ENCODE measurements at regions not wholly inside any gene's neighbourhood (a gene's known extent, or its start where the extent isn't known, plus 50 kb on each side); places are given as distances from the start of the nearest gene placed in this dataset.
"Not testable (repeated sequence)": the region's sequence is repeated elsewhere in the genome, so short reads cannot be mapped to it uniquely, and the experiment has no call there.

DNA sequence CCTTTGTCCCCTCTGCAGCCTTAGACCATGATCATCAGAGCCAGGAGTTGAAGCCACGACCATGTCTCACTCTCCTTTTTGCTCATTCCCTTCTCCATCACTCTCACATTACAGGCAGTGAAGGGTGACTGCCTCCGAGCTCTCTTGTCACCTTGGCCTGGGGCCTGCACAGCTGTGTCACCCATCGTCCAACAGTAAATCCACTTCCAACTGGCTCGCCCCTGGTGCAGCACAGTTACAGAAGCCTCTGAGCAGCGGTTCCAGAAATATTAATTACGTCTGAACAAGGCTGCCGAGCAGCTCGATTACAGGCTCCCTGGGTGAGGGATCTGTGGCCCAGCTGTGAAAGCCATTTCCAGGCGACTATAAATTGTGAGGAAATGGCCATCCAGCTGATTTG is 528.2 kb downstream of the NR2F2 start:
- DNase-seq, result no peak

DNA sequence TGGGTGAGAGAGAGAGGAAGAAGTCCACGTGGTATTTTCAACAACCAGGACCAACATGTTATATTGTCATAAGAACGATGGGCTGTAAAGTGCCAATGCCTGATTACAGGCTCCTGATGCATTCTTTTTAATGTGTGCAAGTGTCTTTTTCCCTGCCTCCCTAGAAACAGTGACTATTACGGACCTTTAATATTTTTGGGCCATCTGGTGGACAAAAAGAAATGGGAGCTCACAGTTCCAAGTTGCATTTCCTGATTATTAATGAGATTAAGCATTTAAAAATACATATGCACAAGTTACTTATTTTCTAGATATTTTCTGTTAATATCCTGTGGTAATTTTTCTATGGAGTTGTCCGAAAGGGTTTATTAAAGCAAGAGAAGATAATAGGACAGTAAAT is 530.2 kb downstream of the NR2F2 start:
- DNase-seq, result no peak

DNA sequence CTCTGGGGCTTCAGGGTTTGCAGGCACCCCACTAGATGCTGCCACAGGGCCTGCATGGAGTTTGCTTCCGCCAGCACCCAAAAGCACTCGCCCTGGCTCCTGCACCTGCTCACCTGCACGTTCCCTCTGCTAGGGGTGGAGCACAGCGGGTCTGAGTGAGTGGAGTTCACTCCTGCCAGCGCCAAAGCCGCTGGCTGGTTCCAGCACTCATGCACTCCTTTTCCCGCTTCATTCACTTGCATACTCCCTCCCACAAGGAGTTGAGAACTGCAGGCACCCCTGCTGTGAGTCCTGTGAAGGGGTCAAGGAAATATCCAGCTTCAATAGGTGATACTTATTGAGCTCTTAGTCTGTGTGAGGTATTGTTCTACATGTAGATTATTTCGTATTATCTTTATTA is 537.5 kb downstream of the NR2F2 start:
- no peak for DNase-seq

DNA sequence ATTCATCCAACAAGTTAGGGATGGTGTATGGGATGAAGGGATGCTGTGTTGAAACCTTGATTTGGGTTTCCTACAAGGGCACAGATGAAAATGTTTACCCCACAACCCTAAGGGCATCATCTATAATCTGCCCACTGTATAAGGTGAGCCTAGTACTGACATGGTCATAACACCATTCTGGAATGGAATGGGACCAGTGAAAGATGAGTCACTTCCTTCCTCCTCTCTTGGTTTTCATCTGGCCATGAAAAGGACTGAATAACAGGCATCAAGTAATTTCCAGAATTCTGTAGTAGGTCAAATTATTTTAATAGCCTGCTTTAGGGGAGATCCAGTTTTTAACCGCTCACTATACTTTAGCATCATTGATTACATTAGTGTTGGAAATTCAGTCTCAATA is 538.6 kb downstream of the NR2F2 start:
- no peak for DNase-seq

DNA sequence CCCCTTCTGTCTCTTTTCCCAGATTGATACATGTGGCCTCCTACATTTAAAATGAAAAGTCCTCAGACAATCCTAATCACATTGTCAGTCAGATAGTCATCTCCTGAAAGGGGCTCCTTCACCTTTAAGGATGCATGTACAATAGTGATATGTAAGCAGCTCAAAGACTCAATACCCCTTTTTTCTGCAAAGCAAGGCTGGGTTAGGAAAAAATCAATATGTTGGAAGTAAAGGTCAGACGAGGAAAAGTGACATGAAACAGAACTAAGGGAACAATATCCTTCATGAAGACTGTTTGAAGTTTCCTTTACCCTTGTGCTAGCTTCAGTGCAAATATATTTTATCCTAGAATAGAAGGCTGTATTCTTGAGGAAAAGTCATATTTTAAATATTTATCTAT is 539.3 kb downstream of the NR2F2 start:
- DNase-seq, result no peak

DNA sequence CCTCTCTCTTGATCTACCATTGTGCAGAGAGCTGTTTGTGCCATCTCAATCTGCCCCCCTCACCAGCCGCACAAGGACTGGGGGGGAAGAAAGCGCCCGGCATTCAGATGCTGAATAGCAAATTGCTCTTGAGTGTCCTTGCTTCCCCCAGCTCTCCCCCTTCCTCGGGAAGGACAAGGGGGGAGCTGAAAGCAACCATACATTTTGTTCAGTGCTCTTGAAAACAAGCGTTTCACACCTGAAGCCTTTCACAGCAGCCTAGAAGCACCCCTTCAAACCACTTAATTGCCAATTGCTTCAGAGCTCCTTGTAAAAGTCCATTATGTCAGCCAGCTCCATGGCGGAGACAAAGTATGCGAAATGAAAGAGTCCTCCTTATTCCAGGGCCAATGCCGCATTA is 540.1 kb downstream of the NR2F2 start:
- DNase-seq, result no peak

DNA sequence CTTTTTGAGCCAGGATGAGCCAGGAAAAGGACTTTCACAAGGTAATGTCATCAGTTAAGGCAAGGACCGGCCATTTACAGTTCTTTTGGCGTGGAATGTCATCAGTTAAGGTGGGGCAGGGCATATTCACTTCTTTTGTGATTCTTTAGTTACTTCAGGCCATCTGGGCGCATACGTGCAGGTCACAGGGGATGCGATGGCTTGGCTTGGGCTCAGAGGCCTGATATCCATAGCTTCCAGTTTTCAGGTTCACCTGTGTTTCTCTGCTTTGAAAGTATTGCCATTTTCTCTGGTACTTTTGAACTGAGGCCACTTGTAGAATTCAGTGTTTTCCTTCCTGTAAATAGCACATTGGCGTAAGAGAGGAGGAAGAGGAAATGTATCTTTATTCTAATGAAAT is 546.9 kb downstream of the NR2F2 start:
- DNase-seq, result not testable (repeated sequence)

DNA sequence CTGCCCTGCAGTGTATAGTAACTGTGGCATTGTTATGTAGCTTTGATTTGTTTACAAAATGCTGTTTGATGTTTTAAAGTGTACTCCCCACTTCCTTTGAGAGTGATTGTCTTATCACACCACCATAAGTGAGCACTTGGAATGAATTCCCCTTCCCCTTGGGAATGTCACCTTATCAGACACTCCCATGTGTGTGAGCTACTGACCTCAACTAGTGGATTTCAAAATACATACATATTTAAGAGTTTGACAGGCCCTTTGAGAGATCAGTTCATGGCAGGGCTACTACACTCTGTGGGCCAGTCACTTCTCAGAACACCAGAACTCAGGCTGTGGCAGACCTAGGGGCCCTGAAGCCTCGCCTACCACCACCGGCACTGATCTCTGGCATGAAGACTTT is 547.6 kb downstream of the NR2F2 start:
- no peak for DNase-seq

DNA sequence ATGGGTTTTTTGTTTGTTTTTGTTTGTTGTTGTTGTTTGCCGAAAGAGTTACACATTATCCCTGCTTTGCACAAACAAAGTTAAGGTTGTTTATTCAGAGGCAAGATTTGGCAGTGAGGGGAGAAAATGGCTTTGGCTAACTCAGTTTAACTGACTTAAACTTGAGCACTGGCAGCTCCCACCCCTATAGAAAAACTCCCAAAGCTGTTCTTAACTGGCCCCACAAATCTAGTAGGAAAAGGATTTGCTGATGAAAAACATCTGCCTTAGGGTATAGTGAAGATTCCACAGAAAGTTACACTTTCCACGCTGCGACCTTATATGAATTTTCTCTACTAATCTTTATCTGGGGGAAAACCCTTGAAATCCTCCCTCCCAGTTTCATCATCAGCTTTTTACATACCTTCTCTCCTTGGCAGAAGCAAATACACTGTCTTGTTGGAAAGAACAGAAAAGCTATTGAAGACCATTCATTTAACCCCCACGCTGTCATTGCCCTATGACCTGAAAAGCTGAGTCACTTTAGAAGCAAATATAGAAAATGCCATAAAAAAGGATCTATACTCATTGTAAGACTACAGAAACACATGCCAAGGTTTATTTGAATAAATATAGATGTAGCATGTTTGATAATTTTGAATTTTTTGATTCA is 551.7 kb downstream of the NR2F2 start:
- no peak for DNase-seq

DNA sequence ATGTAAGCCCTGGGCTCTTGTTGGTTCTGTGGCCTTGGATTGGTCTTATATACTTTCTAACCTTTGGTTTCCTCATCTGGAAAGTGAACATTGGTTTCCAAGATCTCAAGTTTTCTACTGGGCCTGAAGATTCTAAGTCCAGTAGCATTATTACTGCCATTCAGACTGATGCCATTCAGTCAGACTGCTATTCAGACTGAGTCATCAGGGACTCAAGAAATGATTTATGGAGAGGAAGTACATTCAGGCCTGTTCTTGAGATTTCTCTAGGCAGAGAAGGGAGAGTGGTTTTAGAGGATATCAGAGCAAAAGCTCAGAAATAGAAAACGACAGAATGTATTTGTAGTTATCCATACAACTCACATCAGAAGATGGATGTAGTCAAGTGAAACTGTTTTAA is 557.2 kb downstream of the NR2F2 start:
- DNase-seq, result no peak

DNA sequence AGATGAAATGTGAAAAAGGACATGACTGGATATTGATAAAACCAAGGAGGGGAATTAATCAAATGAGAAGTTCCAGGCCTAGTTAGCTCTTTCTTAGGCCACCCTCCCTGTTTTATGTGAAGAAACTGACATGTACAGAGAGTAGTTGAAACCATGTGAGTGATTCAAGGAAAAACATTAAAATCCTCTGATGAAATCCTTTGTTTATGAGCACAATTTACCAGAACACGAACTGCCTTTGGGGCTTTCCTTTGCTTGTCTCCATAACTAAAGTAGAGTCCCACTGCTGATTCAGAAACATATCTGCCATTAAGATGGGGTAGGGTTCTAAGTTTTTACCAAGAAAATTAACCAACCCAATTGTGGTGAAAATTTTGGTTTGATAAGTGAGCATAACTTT is 558.3 kb downstream of the NR2F2 start:
- DNase-seq, result no peak

DNA sequence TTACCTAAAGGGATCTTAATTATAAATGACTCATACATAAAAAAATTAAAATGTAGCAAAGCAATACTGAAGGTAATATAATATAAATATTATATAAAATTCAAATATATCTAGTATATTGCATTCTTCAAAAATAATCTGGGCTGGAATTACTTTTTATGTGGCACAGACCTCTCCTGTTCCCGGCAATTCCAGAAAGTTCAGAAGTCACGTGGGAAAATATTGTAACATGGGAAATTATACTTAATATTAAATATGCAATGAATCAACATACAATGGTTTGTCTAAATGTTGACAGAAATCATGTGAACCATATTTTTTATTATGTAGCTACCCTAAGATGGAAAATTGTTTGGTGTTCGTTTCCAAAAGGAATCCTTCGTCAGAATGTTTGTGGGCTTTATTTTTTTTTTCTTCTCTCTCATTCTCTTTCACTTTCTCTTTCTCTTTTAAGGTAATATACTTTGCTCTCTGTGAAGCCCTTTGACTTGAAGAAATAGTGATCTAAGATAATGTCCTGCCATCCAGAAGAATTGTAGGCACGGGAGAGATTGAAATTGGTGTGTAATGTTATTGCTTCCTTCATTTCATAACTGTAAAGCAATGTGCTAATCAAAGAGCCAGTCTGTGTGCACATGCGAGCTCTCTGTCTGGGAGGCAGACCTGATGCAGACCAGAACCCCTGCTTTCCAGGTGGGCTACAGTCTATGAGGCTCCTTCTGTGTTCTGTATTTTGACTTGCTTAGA is 559.4 kb downstream of the NR2F2 start:
- no peak for DNase-seq

DNA sequence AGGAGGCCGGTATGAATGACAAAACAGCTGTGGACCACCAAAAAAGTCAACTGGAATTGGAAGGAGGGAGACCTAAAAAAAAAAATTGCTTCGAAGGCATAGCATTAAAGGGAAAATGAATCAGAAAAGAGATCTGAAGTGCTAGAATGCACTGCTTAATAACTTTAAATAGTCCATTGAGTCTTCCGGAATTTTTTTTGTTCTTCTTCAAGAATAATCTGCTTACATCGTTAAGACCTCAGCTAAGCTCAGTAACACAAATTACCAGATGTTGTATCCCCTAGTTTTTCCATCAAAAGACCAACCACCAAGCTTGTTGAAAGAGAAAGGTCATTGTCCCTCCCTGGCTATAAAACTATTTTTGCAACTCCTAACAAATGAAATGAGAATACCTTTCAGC is 560.5 kb downstream of the NR2F2 start:
- DNase-seq, result no peak

DNA sequence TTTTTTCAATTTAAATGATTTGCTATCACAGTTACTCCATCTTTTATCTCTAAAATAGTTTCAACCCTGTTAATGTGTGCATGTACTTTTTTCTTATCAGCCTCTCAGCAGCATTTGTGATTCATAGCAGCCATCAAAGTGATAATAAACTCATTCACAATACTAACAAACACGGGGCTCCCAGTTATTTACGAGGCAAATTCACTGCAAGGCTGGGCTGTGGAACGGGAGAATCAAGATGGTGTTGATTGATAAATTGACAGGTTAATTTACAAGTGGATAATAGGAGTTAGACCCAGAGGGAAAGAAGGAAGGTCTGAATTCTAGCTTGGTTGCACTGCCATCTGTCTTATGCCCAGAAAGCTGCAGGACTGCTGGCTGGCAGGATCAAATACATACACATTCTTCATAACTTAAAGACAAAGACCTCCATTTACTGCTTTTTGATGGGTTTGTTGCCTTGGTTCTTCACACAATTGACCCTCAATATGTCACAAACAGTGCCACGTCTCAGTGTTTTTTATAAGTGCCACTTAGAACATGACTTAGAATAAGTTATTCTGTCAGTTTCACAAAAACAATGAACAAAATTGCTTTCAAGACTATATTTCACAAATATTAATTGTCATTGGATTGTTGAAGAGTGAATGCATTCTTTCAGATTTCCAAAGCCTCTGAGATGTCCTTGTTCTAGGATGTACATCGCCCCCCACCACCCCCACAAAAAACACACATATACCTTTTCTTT is 562.8 kb downstream of the NR2F2 start:
- DNase-seq, result no peak

DNA sequence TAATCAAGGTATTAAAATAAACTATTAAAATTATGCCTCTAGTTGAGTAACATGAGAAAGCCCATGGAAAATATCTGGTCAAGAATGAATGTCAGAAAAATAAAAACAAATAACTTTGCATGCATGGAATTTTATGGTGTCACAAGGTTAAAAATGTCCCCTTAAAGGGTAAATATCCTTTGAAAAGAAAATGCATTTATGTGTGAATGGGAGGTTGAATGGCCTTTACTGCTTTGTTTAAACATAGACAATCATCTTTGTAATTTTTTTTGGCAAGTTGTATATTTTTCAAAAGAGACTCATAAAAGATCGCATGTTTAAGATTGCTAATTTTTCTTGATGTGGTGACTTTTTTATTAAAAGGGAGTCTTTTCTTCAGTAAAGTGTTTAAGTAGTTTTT is 564.2 kb downstream of the NR2F2 start:
- no peak for DNase-seq

DNA sequence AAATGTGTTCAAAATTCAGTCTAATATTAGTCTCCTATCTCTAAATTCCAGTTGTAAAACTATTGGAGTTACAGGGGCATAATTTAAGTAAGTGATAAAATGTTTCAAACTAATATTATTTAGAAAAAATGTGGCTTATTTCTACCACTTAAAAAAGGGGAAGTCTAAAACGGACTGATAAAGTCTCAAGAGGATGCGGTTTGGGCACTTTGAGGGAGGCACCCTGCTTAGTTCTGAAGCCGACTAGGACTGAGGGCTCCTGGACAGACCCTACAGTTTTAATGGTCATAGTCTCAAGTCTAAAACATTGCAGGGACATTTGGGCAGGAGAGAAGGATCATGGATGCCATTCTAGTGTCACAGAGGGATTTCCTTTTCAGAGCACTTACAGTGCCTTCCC is 566.3 kb downstream of the NR2F2 start:
- DNase-seq, result no peak

DNA sequence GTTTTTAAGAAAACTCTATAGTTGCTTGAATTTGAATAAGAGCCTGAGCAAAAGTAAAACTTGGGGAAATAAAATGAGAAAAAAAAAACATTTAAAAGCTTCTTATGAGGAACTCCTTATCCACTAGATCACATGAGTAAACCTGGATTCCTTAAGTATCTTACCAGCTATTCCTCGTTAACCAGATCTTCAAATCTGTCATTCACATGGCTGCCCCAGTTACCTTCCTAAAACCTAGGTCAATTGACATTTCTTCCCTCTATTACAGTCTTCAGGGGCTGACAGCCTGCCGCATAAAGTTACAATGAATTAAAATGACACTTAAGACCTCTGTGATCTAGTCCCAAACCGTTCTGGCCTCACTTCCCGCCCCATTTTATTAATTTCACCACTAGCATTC is 583.6 kb downstream of the NR2F2 start:
- DNase-seq, result no peak

DNA sequence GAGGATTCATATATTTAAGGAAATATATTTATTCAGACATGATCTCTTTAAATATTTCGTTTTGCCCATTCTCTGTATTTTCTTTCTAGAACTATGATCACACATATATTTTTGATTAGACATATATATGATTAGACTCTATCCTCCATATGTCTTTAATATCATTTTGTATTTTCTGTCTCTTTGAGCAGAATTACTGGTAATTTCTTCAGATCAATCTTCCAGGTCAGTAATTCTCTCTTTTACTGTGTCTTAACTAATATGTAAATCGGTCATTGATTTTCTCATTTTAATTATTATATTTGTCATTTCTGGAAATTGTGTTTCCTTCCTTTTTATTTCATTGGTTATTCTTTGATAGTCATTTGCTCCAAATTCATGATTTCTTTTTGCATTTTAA is 586.2 kb downstream of the NR2F2 start:
- no peak for DNase-seq

DNA sequence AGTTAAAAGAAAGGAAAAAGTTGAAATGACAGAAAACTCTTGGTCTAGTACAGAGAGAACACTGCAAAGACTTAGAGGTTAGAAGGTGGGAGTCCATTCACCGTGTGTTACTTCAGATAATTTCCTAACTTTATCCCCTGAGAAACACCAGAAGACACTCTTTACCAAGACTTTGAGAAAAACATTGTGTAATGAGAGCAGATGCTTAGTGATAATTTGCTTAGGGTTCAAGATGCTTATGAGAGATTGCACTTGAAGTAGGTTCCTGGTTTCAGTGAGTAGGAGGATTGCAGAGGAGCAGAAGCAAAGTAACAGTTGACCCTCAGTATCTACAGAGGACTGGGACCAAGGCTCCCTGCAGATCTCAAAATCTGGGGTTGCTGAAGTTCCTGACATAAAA is 594.1 kb downstream of the NR2F2 start:
- no peak for DNase-seq

DNA sequence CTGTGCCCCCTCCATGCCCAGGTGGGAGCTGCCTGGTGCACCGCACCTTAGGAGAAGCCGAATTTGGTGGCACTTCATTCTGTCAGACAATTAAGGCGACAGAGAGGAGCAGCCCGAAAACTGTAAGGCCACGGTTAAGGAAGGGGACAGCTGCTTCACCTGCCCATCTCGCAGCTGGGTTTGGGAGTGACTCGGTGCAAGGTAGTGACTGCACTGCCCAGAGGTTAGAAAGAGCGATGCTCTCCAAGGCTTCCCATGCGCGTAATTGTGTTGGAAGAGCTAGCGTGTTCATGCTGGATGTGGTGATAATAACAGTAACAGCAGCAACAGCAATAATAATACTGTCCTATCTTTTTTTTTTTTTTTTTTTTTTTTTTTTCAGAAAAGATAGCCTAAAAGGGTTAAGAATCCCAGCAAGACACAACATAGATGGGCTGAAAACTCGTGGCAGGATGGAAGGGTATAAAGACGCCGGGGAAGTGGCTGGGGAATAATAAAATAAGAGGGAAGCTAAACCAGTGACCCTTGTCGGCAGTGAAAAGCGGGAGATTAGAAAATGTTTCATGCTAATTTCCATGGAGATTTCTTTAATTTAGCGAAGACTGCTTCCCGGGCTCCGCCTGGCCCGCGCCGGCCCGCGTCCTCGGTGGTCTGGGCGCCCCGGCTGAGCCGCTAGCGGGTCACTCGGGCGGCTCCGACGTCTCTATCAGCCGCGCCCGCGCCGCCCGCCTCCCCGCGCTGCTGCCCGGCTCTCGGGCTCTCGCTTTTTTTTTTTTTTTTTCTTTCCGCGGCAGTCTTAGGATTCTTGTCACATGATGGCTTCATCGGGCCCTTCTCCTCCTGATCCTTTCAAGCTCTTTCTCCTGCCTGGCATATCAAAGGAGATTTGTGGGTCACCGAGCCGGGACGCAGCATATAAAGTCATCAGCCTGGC is 617.1 kb downstream of the NR2F2 start:
- no peak for DNase-seq

DNA sequence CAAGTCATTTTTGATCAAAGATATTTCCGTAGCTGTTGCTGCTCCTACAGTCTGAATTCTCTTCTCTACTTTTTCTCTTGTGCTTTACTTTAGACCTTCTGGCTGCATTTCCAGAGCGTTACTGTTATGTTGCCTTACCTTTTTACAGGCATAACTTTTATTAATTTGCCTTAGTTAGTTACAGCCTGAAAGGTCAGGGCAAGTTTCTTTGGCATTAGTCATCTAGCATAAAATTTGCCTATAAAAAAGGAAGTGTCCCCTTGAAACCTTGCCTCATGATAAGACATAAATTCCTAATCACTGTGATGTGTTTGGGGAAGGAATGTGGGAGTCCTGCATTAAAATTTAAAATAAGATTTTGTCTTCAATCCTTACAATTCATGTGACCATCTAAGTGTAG is 618.5 kb downstream of the NR2F2 start:
- no peak for DNase-seq

DNA sequence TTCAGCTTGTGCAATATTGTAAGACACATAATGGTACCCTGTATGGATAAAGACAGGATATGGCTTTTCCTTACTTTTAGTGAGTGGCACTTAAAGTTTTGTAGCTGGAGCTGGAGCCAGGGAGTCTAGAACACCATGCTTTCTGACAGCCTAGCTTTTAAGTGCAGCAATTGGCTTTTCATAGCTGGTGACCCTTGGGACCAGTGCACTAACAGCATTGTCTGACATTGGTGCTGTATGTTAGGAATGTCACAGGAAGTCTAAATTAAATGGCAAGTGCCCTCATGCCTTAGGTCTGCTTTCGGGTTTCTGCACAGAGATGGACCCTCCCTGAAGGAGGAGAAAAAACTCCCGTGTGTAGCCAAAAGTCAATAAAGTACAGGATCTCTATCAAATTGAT is 628.2 kb downstream of the NR2F2 start:
- no peak for DNase-seq

DNA sequence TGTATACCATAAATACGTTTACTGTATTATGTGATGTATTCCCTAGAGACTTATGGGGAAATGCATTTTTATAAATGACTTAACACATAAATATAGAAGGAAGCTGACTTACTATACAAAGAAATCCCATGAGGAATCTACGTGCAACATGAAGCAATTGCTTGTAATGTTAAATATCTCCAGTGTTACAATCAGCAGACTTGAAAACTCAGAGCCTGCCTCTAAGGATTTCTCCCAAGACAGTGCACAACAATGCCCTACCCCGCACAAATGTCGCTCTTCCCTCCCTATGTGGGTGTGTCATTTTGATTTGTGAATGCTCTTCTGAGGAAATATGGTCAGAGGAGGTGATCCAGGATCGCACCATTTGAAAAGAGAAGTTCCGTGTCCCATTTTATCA is 629.0 kb downstream of the NR2F2 start:
- no peak for DNase-seq

All from activated naive CD4-positive, alpha-beta T cell treated with Interleukin-2 at 50 U/mL for 16 hours (primary cell).